SJCRH30 (cell line): ENCODE measurements at regions not wholly inside any gene's neighbourhood (a gene's known extent, or its start where the extent isn't known, plus 50 kb on each side); places are given as distances from the start of the nearest gene placed in this dataset.
"Not testable (repeated sequence)": the region's sequence is repeated elsewhere in the genome, so short reads cannot be mapped to it uniquely, and the experiment has no call there.

Experiments used
- DNase-seq, 2 experiments: peaks; one replicate each; pipeline ENCODE4 v3.0.0-alpha.2; 2015 to 2020
- H3K27ac ChIP-seq: fragments of 250-450 bp; sonication (Bioruptor Pico); 2 replicates; pipeline ENCODE4 v1.5.1; 2020; ENCODE audit warnings: mild to moderate bottlenecking, moderate library complexity
- H3K27me3 ChIP-seq: fragments of 250-450 bp; sonication (Bioruptor Pico); 2 replicates; pipeline ENCODE4 v1.5.1; 2020; ENCODE audit warnings: mild to moderate bottlenecking, moderate library complexity
- H3K36me3 ChIP-seq: fragments of 250-450 bp; sonication (Bioruptor Pico); 2 replicates; pipeline ENCODE4 v1.5.1; 2020; ENCODE audit warnings: mild to moderate bottlenecking, moderate library complexity
- H3K4me1 ChIP-seq: fragments of 250-450 bp; sonication (Bioruptor Pico); 2 replicates; pipeline ENCODE4 v1.5.1; 2020; ENCODE audit warnings: mild to moderate bottlenecking, moderate library complexity
- H3K4me3 ChIP-seq: fragments of 250-450 bp; sonication (Bioruptor Pico); 2 replicates; pipeline ENCODE4 v1.5.1; 2020; ENCODE audit warnings: mild to moderate bottlenecking, moderate library complexity
- H3K9me3 ChIP-seq: fragments of 250-450 bp; sonication (Bioruptor Pico); replicated peaks from 2 replicates; pipeline ENCODE4 v1.5.1; 2020; ENCODE audit warnings: mild to moderate bottlenecking, moderate library complexity

DNA sequence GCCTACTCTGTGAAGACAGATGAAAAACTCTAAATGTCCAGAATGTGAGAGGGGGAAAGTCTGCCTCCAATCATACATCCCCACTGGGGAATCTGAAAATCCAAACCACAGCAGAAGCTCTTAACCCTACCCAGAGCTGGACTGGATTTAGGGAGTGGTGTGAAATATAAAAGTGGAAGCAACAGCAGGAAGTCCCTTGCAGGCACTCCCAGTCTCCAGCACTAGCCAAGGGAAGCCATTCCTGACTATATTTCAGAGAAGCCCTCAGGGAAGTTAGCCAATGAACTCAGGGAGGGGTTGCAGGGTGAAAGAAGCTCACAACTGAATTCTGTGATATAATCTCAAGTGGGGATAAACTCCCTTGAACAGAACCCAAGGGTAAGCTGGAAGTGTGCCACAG is 51.5 kb downstream of the CRPPA start:
- no peaks in the 10 kb centered on the region; the same call in 1 of the 2 replicates for H3K9me3 ChIP-seq
- no peaks in the 10 kb centered on the region for H3K27me3 ChIP-seq
- DNase-seq: no peak

DNA sequence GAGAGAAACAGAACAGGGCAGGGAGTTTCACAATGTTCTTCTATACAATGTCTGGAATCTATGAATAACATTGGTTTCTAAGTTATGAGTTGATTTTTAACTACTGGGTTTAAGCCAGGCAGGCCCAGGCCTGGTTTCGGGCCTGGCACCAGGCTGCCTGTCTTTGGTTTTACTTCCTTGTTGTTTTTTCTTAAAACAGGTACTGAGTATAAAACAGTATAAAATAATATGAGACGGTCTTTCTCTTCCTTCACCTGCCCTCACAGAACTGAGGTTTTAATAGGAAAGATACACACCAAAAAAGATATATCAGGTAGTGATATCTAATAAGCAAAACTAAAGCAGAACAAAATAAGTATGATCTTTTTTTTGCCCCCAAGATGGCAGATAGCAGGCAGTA is 52.0 kb downstream of the CRPPA start:
- not testable (repeated sequence) for H3K27ac ChIP-seq

More for the DNA sequence above, 51.5 kb downstream of the CRPPA start:
- Histone ChIP-seq H3K4me3 (no peak overlapping the region), H3K27ac (no peak overlapping the region), H3K4me1 (peaks cover 7% of the 10 kb centered on the region; the same call in 1 of the 2 replicates), H3K36me3 (peaks cover 2% of the 10 kb centered on the region; the same call in 1 of the 2 replicates)

GRCh38 chr7:16368885-16369284 is 52.5 kb downstream of the CRPPA start:
- Histone ChIP-seq H3K9me3 (no peaks in the 10 kb centered on the region; the same call in 1 of the 2 replicates), H3K4me1 (peaks cover 7% of the 10 kb centered on the region; the same call in 1 of the 2 replicates), H3K27me3 (no peaks in the 10 kb centered on the region), H3K36me3 (peaks cover 2% of the 10 kb centered on the region; the same call in 1 of the 2 replicates), H3K27ac (no peak overlapping the region), H3K4me3 (no peak overlapping the region)
- DNase-seq: no peak

More for the DNA sequence above, 52.0 kb downstream of the CRPPA start:
- H3K9me3 ChIP-seq, H3K4me3 ChIP-seq, H3K36me3 ChIP-seq, H3K4me1 ChIP-seq, DNase-seq, H3K27me3 ChIP-seq: not testable (repeated sequence)

GRCh38 chr7:16367115-16367514 is 54.2 kb downstream of the CRPPA start:
- no peaks in the 10 kb centered on the region for H3K27me3 ChIP-seq
- peaks cover 2% of the 10 kb centered on the region; the same call in 1 of the 2 replicates for H3K36me3 ChIP-seq
- no peak overlapping the region for H3K27ac ChIP-seq
- H3K4me3 ChIP-seq: no peak overlapping the region
- DNase-seq: no peak
- H3K9me3 ChIP-seq: no peaks in the 10 kb centered on the region; the same call in 1 of the 2 replicates
- peaks cover 7% of the 10 kb centered on the region; the same call in 1 of the 2 replicates for H3K4me1 ChIP-seq

GRCh38 chr7:16365952-16366351 is 55.4 kb downstream of the CRPPA start:
- no peak for DNase-seq
- peaks cover 2% of the 10 kb centered on the region; the same call in 1 of the 2 replicates for H3K36me3 ChIP-seq
- H3K9me3 ChIP-seq: no peaks in the 10 kb centered on the region
- H3K4me1 ChIP-seq: peaks cover 7% of the 10 kb centered on the region; the same call in 1 of the 2 replicates
- H3K27me3 ChIP-seq: no peaks in the 10 kb centered on the region
- H3K4me3 ChIP-seq: no peak overlapping the region
- no peak overlapping the region for H3K27ac ChIP-seq

GRCh38 chr7:16365177-16365576 is 56.2 kb downstream of the CRPPA start:
- no peak overlapping the region for H3K27ac ChIP-seq
- no peak overlapping the region for H3K4me3 ChIP-seq
- H3K27me3 ChIP-seq: no peaks in the 10 kb centered on the region
- peaks cover 2% of the 10 kb centered on the region; the same call in 1 of the 2 replicates for H3K36me3 ChIP-seq
- peak in 1 of 2 experiments; percentile 53 for DNase-seq
- H3K4me1 ChIP-seq: peaks cover 7% of the 10 kb centered on the region; the same call in 1 of the 2 replicates
- H3K9me3 ChIP-seq: no peaks in the 10 kb centered on the region

GRCh38 chr7:16359216-16359615 is 62.1 kb downstream of the CRPPA start:
- H3K27ac ChIP-seq: no peak overlapping the region

GRCh38 chr7:16357921-16358320 is 63.4 kb downstream of the CRPPA start:
- no peak overlapping the region for H3K4me3 ChIP-seq
- no peaks in the 10 kb centered on the region for H3K9me3 ChIP-seq
- H3K4me1 ChIP-seq: no peaks in the 10 kb centered on the region
- no peaks in the 10 kb centered on the region for H3K27me3 ChIP-seq
- H3K36me3 ChIP-seq: no peaks in the 10 kb centered on the region
- DNase-seq: peak in 1 of 2 experiments; percentile 38
- no peak overlapping the region for H3K27ac ChIP-seq

More at GRCh38 chr7:16359216-16359615, 62.1 kb downstream of the CRPPA start:
- Histone ChIP-seq H3K27me3 (no peaks in the 10 kb centered on the region), H3K9me3 (no peaks in the 10 kb centered on the region), H3K4me3 (no peak overlapping the region), H3K36me3 (no peaks in the 10 kb centered on the region), H3K4me1 (no peaks in the 10 kb centered on the region)
- DNase-seq: no peak

DNA sequence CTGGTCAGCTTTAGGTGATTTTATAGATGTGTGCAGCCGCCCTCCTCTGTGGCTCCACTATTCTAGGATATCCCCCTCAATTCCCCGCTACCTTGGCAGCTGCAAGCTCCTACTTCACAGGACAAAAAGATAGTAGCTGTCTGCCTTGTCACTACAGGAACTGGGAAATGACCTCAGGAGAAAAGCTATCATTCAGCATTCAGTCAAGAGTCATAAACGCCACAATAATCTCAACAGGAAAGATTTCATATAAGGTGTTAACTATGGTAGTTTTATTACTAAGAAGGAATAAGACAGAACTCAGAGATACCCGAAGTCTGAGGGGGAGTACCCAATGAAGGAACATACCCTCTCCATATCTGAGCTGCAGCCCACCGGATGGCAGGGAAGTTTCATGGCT is 63.9 kb downstream of the CRPPA start:
- H3K27ac ChIP-seq: no peak overlapping the region
- no peaks in the 10 kb centered on the region for H3K9me3 ChIP-seq
- DNase-seq: no peak
- no peaks in the 10 kb centered on the region for H3K4me1 ChIP-seq
- H3K36me3 ChIP-seq: no peaks in the 10 kb centered on the region
- no peaks in the 10 kb centered on the region for H3K27me3 ChIP-seq
- H3K4me3 ChIP-seq: no peak overlapping the region

GRCh38 chr7:16356301-16356958 is 64.9 kb downstream of the CRPPA start:
- H3K27me3 ChIP-seq: no peaks in the 10 kb centered on the region
- no peak overlapping the region for H3K4me3 ChIP-seq
- DNase-seq: no peak
- no peaks in the 10 kb centered on the region for H3K9me3 ChIP-seq
- H3K36me3 ChIP-seq: no peaks in the 10 kb centered on the region
- no peaks in the 10 kb centered on the region for H3K4me1 ChIP-seq
- H3K27ac ChIP-seq: no peak overlapping the region

GRCh38 chr7:16354573-16354972 is 66.8 kb downstream of the CRPPA start:
- Histone ChIP-seq H3K4me1 (no peaks in the 10 kb centered on the region), H3K27ac (no peak overlapping the region), H3K36me3 (no peaks in the 10 kb centered on the region), H3K27me3 (no peaks in the 10 kb centered on the region), H3K9me3 (peaks cover 9% of the 10 kb centered on the region; the same call in 1 of the 2 replicates), H3K4me3 (no peak overlapping the region)
- DNase-seq: no peak

DNA sequence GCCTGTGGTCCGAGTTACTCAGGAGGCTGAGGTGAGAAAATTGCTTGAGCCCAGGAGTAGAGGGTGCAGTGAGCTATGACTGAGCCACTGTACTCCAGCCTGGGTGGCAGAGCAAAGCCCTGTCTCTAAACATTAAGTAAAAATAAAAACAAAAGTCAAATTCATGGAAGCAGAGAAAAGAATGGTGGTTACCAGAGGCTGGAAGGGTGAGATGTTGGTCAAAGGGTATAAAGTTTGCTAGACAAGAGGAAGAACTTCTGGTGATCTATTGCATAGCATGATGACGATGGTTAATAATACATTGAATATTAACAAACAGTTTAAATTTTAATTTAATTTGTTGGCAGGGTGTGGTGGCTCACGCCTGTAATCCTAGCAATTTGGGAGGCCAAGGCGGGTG is 68.1 kb downstream of the CRPPA start:
- no peak overlapping the region for H3K27ac ChIP-seq
- H3K36me3 ChIP-seq: no peaks in the 10 kb centered on the region
- H3K4me1 ChIP-seq: peaks cover 9% of the 10 kb centered on the region
- H3K27me3 ChIP-seq: no peaks in the 10 kb centered on the region
- peaks cover 14% of the 10 kb centered on the region; the same call in 1 of the 2 replicates for H3K9me3 ChIP-seq
- no peak for DNase-seq
- H3K4me3 ChIP-seq: no peak overlapping the region

- H3K9me3 ChIP-seq: peaks cover 14% of the 10 kb centered on the region; the same call in 1 of the 2 replicates
- peaks cover 33% of the 10 kb centered on the region for H3K4me1 ChIP-seq
- no peak overlapping the region for H3K4me3 ChIP-seq
- no peaks in the 10 kb centered on the region for H3K27me3 ChIP-seq
- no peak overlapping the region for H3K27ac ChIP-seq
- H3K36me3 ChIP-seq: no peaks in the 10 kb centered on the region
- DNase-seq: no peak
Measured at GRCh38 chr7:16350634-16351033, 70.7 kb downstream of the CRPPA start.

DNA sequence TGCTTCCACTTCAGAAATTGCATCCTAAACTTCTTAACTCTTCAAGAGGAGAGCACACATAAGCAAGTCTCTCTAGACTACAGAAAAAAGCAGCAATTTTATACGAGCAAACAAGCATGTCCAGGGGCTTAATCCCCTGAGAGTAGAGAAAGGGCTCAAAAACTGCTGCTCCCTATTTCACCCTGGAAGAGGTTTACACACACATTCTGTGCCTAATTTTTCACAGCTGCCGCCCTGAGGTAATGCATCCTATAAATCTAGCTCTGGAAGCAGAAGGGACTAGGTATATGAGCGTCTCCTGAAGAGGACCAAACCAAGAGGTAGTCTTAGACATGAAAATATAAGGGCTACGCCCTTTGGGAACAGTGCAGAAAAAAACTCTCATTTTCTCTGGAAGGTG is 73.1 kb downstream of the CRPPA start:
- H3K27ac ChIP-seq: peak overlapping the region; percentile 91
- H3K36me3 ChIP-seq: no peaks in the 10 kb centered on the region
- H3K27me3 ChIP-seq: no peaks in the 10 kb centered on the region
- peak; percentile 77 to 89 for DNase-seq
- H3K9me3 ChIP-seq: peaks cover 28% of the 10 kb centered on the region
- peaks cover 48% of the 10 kb centered on the region for H3K4me1 ChIP-seq
- H3K4me3 ChIP-seq: peak overlapping the region; percentile 25

DNA sequence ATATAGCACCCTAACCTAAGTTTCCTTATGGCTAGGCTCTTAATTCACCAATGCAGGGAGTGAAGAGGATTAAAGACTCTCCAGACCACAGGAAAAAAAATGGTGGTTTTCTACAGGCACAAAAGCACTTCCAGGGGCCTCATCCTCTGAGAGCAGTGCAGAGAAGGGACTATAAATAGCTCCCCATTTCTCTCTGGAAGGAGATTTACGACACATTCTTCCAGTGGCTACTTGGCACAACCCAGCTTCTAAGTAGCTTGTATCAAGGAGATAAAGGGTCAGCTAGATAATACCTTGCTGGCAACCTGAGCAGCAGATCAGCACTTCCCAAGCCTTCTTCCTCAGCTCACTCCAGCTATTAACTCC is 73.5 kb downstream of the CRPPA start:
- peaks cover 50% of the 10 kb centered on the region for H3K4me1 ChIP-seq
- H3K27me3 ChIP-seq: no peaks in the 10 kb centered on the region
- H3K36me3 ChIP-seq: no peaks in the 10 kb centered on the region
- peak overlapping the region; percentile 25 for H3K4me3 ChIP-seq
- H3K9me3 ChIP-seq: peaks cover 28% of the 10 kb centered on the region
- DNase-seq: peak; percentile 62 to 86
- peak overlapping the region; percentile 91 for H3K27ac ChIP-seq
